OCI-LY7 (cell line): ENCODE measurements at regions not wholly inside any gene's neighbourhood (a gene's known extent, or its start where the extent isn't known, plus 50 kb on each side); places are given as distances from the start of the nearest gene placed in this dataset.

ENCODE experiments used
- BruUV-seq: library from RNA; stranded (reverse); fragments of 400-500 nt; replicated peaks from 2 replicates; lab custom pipeline; 2021; lab: Mats Ljungman, UMichigan
- CTCF ChIA-PET: fragments of 300-600 bp; sonication (Branson Sonifier 250); formaldehyde crosslinking; loops from one replicate; lab custom pipeline; 2022; ENCODE audit warnings: antibody characterized with exemption; ENCODE audit not compliant: unreplicated experiment; lab: Charles Lee
- POLR2A ChIA-PET: fragments of 300-600 bp; sonication (Branson Sonifier 250); formaldehyde crosslinking; loops from one replicate; lab custom pipeline; 2022; ENCODE audit warnings: antibody characterized with exemption; lab: Charles Lee
- DNase-seq: peaks from one replicate; pipeline ENCODE4 v3.0.0-alpha.2; 2015; ENCODE audit warnings: low spot score
- H2AFZ ChIP-seq: fragments of 200-600 bp; sonication (generic), shearing (Covaris generic); 2 replicates; pipeline ENCODE4 v1.6.1; 2014; ENCODE audit warnings: mild to moderate bottlenecking, antibody characterized with exemption, low read length, moderate library complexity
- H3K27ac ChIP-seq: fragments of 200-600 bp; sonication (generic); 2 replicates; pipeline ENCODE4 v1.5.1; 2014; ENCODE audit warnings: mixed run types, low read depth, mild to moderate bottlenecking, moderate library complexity, low read length, inconsistent platforms; ENCODE audit not compliant: poor library complexity, severe bottlenecking
- H3K36me3 ChIP-seq: fragments of 200-600 bp; sonication (generic); 2 replicates; pipeline ENCODE4 v1.6.1; 2014; ENCODE audit warnings: mild to moderate bottlenecking, antibody characterized with exemption, low read length, moderate library complexity, mixed read lengths; ENCODE audit not compliant: insufficient read depth
- H3K4me1 ChIP-seq: fragments of 200-600 bp; sonication (generic); 2 replicates; pipeline ENCODE4 v1.5.1; 2014; ENCODE audit warnings: mild to moderate bottlenecking, low read length; ENCODE audit not compliant: insufficient read depth, poor library complexity, severe bottlenecking
- H3K4me2 ChIP-seq: fragments of 200-600 bp; sonication (generic); 2 replicates; pipeline ENCODE4 v1.6.1; 2014; ENCODE audit warnings: mild to moderate bottlenecking, low read length
- H3K4me3 ChIP-seq: fragments of 200-600 bp; sonication (generic); 2 replicates; pipeline ENCODE4 v1.5.1; 2014; ENCODE audit warnings: mild to moderate bottlenecking, low read depth, low read length; ENCODE audit not compliant: poor library complexity, severe bottlenecking
- H3K79me2 ChIP-seq: fragments of 200-600 bp; sonication (generic); 2 replicates; pipeline ENCODE4 v1.6.1; 2016; ENCODE audit warnings: low read depth, mild to moderate bottlenecking, low read length, moderate library complexity, mixed read lengths; ENCODE audit not compliant: insufficient read depth
- H3K9me2 ChIP-seq: fragments of 200-600 bp; sonication (generic); 2 replicates; pipeline ENCODE4 v1.6.1; 2016; ENCODE audit warnings: mild to moderate bottlenecking, low read length, mixed read lengths; ENCODE audit not compliant: insufficient read depth
- H3K9me3 ChIP-seq: fragments of 200-600 bp; sonication (generic); 2 replicates; pipeline ENCODE4 v1.6.1; 2014; ENCODE audit warnings: mild to moderate bottlenecking, mixed run types, low read length, mixed read lengths
- H4K20me1 ChIP-seq: fragments of 200-600 bp; sonication (generic); 2 replicates; pipeline ENCODE4 v1.6.1; 2014; ENCODE audit warnings: mild to moderate bottlenecking, antibody characterized with exemption, low read length, moderate library complexity, mixed read lengths; ENCODE audit not compliant: insufficient read depth
- EZH2phosphoT487 ChIP-seq: fragments of 200-600 bp; sonication (generic); IDR thresholded peaks from 2 replicates; pipeline ENCODE4 v1.6.1; 2018; ENCODE audit warnings: low read depth, borderline replicate concordance, mild to moderate bottlenecking, mixed run types, antibody characterized with exemption, low read length, moderate library complexity, mixed read lengths
- intact Hi-C: fragments of 100-400 bp; cut with micrococcal nuclease; formaldehyde crosslinking; loops from one replicate; pipeline ENCODE4 v1.10.0; 2022; ENCODE audit not compliant: unreplicated experiment
- TF ChIP-seq, protein P1 (sequence below): fragments of 200-600 bp; sonication (generic); conservative IDR thresholded peaks from 2 replicates; pipeline ENCODE4 v1.5.1; 2014; ENCODE audit warnings: mild to moderate bottlenecking, antibody characterized with exemption, low read length, moderate library complexity, mixed read lengths

- Histone ChIP-seq H3K4me2 (no peak overlapping the region), H3K27ac (no peak overlapping the region), H3K36me3 (no peaks in the 10 kb centered on the region), H2AFZ (no peak overlapping the region), H3K79me2 (no peaks in the 10 kb centered on the region), H3K9me3 (no peaks in the 10 kb centered on the region), H4K20me1 (no peaks in the 10 kb centered on the region), H3K9me2 (no peaks in the 10 kb centered on the region), H3K4me3 (no peak overlapping the region), H3K4me1 (no peaks in the 10 kb centered on the region)
- BruUV-seq: no TSS peak
- CTCF ChIA-PET: no interaction called here
- no peak for TF ChIP-seq EZH2phosphoT487
- TF ChIP-seq, protein P1, sequence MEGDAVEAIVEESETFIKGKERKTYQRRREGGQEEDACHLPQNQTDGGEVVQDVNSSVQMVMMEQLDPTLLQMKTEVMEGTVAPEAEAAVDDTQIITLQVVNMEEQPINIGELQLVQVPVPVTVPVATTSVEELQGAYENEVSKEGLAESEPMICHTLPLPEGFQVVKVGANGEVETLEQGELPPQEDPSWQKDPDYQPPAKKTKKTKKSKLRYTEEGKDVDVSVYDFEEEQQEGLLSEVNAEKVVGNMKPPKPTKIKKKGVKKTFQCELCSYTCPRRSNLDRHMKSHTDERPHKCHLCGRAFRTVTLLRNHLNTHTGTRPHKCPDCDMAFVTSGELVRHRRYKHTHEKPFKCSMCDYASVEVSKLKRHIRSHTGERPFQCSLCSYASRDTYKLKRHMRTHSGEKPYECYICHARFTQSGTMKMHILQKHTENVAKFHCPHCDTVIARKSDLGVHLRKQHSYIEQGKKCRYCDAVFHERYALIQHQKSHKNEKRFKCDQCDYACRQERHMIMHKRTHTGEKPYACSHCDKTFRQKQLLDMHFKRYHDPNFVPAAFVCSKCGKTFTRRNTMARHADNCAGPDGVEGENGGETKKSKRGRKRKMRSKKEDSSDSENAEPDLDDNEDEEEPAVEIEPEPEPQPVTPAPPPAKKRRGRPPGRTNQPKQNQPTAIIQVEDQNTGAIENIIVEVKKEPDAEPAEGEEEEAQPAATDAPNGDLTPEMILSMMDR: no peak
- POLR2A ChIA-PET: no interaction called here
- intact Hi-C loops: no loop called here
- DNase-seq: no peak
Measured at GRCh38 chr1:214854126-214854875, 228.2 kb upstream of the KCNK2 start.

DNA sequence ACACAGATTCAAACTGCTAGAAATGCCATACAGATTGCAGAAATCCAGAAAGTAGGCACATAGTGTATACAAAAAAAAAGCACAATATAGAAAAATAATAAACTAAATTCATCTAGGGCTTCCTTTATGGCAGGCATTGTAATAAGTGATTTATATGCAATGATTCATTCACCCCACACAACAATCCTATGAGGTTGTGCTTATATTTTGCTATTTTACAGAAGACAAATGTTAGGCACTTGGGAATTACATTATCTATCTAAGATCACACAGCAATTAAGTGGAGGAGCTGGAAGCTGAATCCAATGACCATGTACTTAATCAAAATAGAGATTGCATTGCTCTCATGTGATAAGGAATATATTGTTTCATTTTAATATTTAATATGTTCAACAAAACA is 225.7 kb upstream of the KCNK2 start:
- H3K36me3 ChIP-seq: no peaks in the 10 kb centered on the region
- ChIA-PET POLR2A (no interaction called here), CTCF (no interaction called here)
- H4K20me1 ChIP-seq: no peaks in the 10 kb centered on the region
- no TSS peak for BruUV-seq
- no peak overlapping the region for H3K4me3 ChIP-seq
- H3K79me2 ChIP-seq: no peaks in the 10 kb centered on the region
- no peaks in the 10 kb centered on the region for H3K9me2 ChIP-seq
- no peaks in the 10 kb centered on the region for H3K9me3 ChIP-seq
- no peak for TF ChIP-seq EZH2phosphoT487
- TF ChIP-seq, protein P1: no peak
- intact Hi-C loops: no loop called here
- no peak overlapping the region for H3K4me2 ChIP-seq
- H3K27ac ChIP-seq: no peak overlapping the region
- no peaks in the 10 kb centered on the region for H3K4me1 ChIP-seq
- no peak overlapping the region for H2AFZ ChIP-seq
- DNase-seq: no peak

DNA sequence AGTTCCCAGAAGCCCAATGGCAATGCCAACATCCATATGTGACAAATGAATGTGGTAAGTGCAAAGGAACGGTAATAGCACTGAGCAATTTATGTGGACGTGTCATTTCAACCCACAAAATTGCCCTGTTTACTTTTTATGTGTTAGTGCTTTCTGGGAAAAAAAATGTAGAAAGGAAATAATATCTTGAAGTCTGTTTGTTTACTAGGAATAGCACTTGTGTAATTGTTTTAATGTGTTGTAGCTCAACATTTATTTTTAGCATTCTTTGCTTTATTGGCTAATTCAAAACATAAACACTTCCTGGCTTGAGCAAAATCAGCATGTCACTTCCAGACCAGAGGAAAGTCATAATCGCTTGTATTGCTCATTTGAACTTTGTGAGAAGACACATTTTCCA is 224.8 kb upstream of the KCNK2 start:
- Histone ChIP-seq H3K9me3 (no peaks in the 10 kb centered on the region), H3K79me2 (no peaks in the 10 kb centered on the region), H3K9me2 (no peaks in the 10 kb centered on the region), H3K36me3 (no peaks in the 10 kb centered on the region), H3K4me1 (no peaks in the 10 kb centered on the region), H3K27ac (no peak overlapping the region), H4K20me1 (no peaks in the 10 kb centered on the region), H2AFZ (no peak overlapping the region), H3K4me2 (no peak overlapping the region), H3K4me3 (no peak overlapping the region)
- TF ChIP-seq EZH2phosphoT487: no peak
- TF ChIP-seq, protein P1: no peak
- no peak for DNase-seq
- ChIA-PET POLR2A (interaction anchor here (0.7 kb wide), 1 partner anchor 517 kb away, joined by 3 read pairs; no protein-coding TSS in a partner anchor), CTCF (no interaction called here)
- no TSS peak for BruUV-seq
- intact Hi-C loops: no loop called here
